ENCODE measurements at regions not wholly inside any gene's neighbourhood (a gene's known extent, or its start where the extent isn't known, plus 50 kb on each side); places are given as distances from the start of the nearest gene placed in this dataset.
"Not testable (repeated sequence)": the region's sequence is repeated elsewhere in the genome, so short reads cannot be mapped to it uniquely, and the experiment has no call there.

DNA sequence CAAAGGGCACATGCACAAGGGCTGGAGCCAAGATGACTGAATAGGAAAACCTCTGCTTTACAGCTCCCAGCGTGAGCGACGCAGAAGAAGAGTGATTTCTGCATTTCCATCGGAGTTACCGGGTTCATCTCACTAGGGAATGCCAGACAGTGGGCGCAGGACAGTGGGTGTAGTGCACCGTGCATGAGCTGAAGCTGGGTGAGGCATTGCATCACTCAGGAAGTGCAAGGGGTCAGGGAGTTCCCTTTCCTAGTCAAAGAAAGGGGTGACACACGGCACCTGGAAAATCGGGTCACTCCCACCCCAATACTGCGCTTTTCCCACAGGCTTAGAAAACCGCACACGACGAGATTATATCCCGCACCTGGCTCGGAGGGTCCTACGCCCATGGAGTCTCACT, 64.5 kb upstream of the HTR1E start:
- DNase-seq; H3K36me3 Mint-ChIP-seq (ENCODE audit: low read depth); H3K27ac Mint-ChIP-seq; H3K4me1 Mint-ChIP-seq; H3K4me3 Mint-ChIP-seq; H3K27me3 Mint-ChIP-seq (ENCODE audit: low read depth, poor library complexity): not testable (repeated sequence)
- peaks cover 75% of the 10 kb centered on the region for H3K9me3 Mint-ChIP-seq

DNA sequence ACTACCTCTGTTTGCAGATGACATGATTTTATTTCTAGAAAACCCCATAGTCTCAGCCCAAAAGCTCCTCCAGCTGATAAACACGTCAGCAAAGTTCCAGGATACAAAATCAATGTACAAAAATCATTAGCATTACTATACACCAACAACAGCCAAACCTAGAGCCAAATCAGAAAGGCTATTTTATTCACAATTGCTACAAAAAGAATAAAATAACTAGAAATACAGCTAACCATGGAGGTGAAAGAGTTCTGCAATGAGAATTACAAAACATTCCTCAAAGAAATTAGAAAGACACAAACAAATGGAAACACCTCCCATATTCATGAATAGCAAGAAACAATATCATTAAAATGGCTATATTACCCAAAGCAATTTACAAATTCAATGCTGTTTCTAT, 65.6 kb upstream of the HTR1E start:
- Mint-ChIP-seq H3K27me3 (ENCODE audit: low read depth, poor library complexity) (no peaks in the 10 kb centered on the region), H3K4me3 (no peak overlapping the region), H3K27ac (no peak overlapping the region), H3K9me3 (peaks cover 73% of the 10 kb centered on the region), H3K36me3 (ENCODE audit: low read depth) (no peaks in the 10 kb centered on the region), H3K4me1 (no peaks in the 10 kb centered on the region)
- DNase-seq = no peak
- TF ChIP-seq, protein P1, sequence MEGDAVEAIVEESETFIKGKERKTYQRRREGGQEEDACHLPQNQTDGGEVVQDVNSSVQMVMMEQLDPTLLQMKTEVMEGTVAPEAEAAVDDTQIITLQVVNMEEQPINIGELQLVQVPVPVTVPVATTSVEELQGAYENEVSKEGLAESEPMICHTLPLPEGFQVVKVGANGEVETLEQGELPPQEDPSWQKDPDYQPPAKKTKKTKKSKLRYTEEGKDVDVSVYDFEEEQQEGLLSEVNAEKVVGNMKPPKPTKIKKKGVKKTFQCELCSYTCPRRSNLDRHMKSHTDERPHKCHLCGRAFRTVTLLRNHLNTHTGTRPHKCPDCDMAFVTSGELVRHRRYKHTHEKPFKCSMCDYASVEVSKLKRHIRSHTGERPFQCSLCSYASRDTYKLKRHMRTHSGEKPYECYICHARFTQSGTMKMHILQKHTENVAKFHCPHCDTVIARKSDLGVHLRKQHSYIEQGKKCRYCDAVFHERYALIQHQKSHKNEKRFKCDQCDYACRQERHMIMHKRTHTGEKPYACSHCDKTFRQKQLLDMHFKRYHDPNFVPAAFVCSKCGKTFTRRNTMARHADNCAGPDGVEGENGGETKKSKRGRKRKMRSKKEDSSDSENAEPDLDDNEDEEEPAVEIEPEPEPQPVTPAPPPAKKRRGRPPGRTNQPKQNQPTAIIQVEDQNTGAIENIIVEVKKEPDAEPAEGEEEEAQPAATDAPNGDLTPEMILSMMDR (IDR thresholded peaks at IDR 0.05) = no peak

- H3K9me3 Mint-ChIP-seq = peaks cover 61% of the 10 kb centered on the region
- H3K4me1 Mint-ChIP-seq = no peaks in the 10 kb centered on the region
- no peaks in the 10 kb centered on the region for H3K27me3 Mint-ChIP-seq (ENCODE audit: low read depth, poor library complexity)
- TF ChIP-seq, protein P1 (IDR thresholded peaks at IDR 0.05) = no peak
- no peak overlapping the region for H3K4me3 Mint-ChIP-seq
- no peak for DNase-seq
- H3K27ac Mint-ChIP-seq = no peak overlapping the region
- no peaks in the 10 kb centered on the region for H3K36me3 Mint-ChIP-seq (ENCODE audit: low read depth)
Observed at GRCh38 chr6:86869500-86869899, 67.8 kb upstream of the HTR1E start.

DNA sequence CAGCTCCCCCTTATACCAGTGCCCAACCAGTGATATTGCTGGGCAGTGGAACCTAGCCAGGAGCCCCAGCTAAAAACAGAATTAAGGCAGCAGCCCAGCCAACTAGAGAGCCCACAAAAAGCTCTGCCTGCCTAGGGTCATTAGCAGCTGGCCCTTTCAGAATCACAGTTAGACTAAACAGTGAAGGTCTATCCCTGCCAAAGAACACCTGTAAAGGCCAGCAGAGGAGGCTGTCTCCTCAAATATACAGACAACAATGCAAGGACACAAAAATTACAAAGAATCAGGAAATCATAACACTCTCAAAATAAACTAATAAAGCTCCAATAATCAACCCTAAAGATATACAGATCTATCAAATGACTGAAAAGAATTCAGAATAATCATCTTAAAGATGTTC, 77.8 kb upstream of the HTR1E start:
- Mint-ChIP-seq H3K4me1 (no peaks in the 10 kb centered on the region), H3K36me3 (ENCODE audit: low read depth) (no peaks in the 10 kb centered on the region), H3K4me3 (no peak overlapping the region), H3K27ac (no peak overlapping the region), H3K9me3 (no peaks in the 10 kb centered on the region), H3K27me3 (ENCODE audit: low read depth, poor library complexity) (peaks cover 7% of the 10 kb centered on the region)
- no peak for DNase-seq
- TF ChIP-seq, protein P1 (IDR thresholded peaks at IDR 0.05) = no peak

GRCh38 chr6:86858970-86859369, 78.4 kb upstream of the HTR1E start:
- DNase-seq = no peak
- Mint-ChIP-seq H3K4me3 (no peak overlapping the region), H3K27ac (no peak overlapping the region), H3K4me1 (no peaks in the 10 kb centered on the region), H3K27me3 (ENCODE audit: low read depth, poor library complexity) (peaks cover 7% of the 10 kb centered on the region), H3K9me3 (no peaks in the 10 kb centered on the region), H3K36me3 (ENCODE audit: low read depth) (no peaks in the 10 kb centered on the region)
- TF ChIP-seq, protein P1 (IDR thresholded peaks at IDR 0.05) = no peak

DNA sequence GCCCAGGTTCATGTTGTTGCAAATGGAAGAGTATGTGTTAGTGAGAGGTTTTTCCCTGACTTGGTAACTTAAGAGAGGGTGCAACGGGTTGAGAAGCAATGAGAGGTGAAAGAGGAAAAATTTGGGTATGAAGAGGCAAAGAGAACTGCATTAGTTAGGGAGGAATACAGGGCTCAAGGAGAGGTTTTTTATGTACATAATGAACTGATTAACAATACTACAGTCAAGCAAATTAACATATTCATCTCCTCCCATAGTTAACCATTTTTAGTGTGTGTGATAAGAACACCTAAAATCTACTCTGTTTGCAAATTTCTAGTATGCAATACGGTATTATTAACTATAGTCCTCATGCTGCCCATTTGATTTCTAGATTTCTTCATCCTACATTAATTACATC, 79.5 kb upstream of the HTR1E start:
- no peaks in the 10 kb centered on the region for H3K4me1 Mint-ChIP-seq
- no peaks in the 10 kb centered on the region for H3K36me3 Mint-ChIP-seq (ENCODE audit: low read depth)
- H3K27ac Mint-ChIP-seq = no peak overlapping the region
- no peak for DNase-seq
- TF ChIP-seq, protein P1 (IDR thresholded peaks at IDR 0.05) = no peak
- H3K9me3 Mint-ChIP-seq = no peaks in the 10 kb centered on the region
- H3K4me3 Mint-ChIP-seq = no peak overlapping the region
- H3K27me3 Mint-ChIP-seq (ENCODE audit: low read depth, poor library complexity) = peaks cover 6% of the 10 kb centered on the region
